Uterus (tissue), 3 donors: ENCODE measurements at regions not wholly inside any gene's neighbourhood (a gene's known extent, or its start where the extent isn't known, plus 50 kb on each side); places are given as distances from the start of the nearest gene placed in this dataset.

Experiments used
- DNase-seq, 2 donors: peaks; one replicate each; pipeline ENCODE4 v3.0.0-alpha.2; 2019 to 2020
- H3K27ac ChIP-seq, 2 donors: fragments of 200-600 bp; sonication (generic); 1 replicate in 1 of 2; 2 replicates in 1 of 2; pipeline ENCODE4 v1.5.1; 2016 to 2018
- H3K27me3 ChIP-seq, 2 donors: fragments of 200-600 bp; sonication (generic); one replicate each; pipeline ENCODE4 v1.5.1; 2018 to 2019; ENCODE audit warnings: control low read depth in 1 of 2
- H3K36me3 ChIP-seq, 2 donors: fragments of 200-600 bp; sonication (generic); one replicate each; pipeline ENCODE4 v1.5.1; 2019; ENCODE audit warnings: control low read depth in 1 of 2
- H3K4me1 ChIP-seq, 2 donors: fragments of 200-600 bp; sonication (generic); one replicate each; pipeline ENCODE4 v1.5.1; 2018 to 2019; ENCODE audit warnings: control low read depth in 1 of 2
- H3K4me3 ChIP-seq, 2 donors: fragments of 200-600 bp; sonication (generic); 1 replicate in 1 of 2; 2 replicates in 1 of 2; pipeline ENCODE4 v1.5.1; 2018 to 2019; ENCODE audit warnings: mild to moderate bottlenecking in 1 of 2
- H3K9me3 ChIP-seq, 2 donors: fragments of 200-600 bp; sonication (generic); one replicate each; pipeline ENCODE4 v1.5.1; 2019; ENCODE audit warnings: control low read depth in 1 of 2
- POLR2A ChIP-seq, 2 donors: fragments of 450-650 bp; IDR thresholded peaks; one replicate each; pipeline ENCODE4 v1.6.1; 2016; ENCODE audit warnings: antibody characterized with exemption in 2 of 2, mild to moderate bottlenecking in 1 of 2, moderate library complexity in 1 of 2
- intact Hi-C: fragments of 100-400 bp; cut with DNase I; formaldehyde crosslinking; loops from one replicate; pipeline ENCODE4 v1.15.1; 2023; ENCODE audit warnings: low total_unique reads
- TF ChIP-seq, protein P1 (sequence below), 4 experiments: fragments of 200-600 bp in 2 of 4; fragments of 450-650 bp in 2 of 4; sonication (generic) in 2 of 4; IDR thresholded peaks; one replicate each; pipeline ENCODE4 v1.5.1; 2016 to 2019; ENCODE audit warnings: antibody characterized with exemption in 4 of 4, mild to moderate bottlenecking in 2 of 4, moderate library complexity in 1 of 4
- donor health status: DM: yes; HTN: yes; CAD: no.

DNA sequence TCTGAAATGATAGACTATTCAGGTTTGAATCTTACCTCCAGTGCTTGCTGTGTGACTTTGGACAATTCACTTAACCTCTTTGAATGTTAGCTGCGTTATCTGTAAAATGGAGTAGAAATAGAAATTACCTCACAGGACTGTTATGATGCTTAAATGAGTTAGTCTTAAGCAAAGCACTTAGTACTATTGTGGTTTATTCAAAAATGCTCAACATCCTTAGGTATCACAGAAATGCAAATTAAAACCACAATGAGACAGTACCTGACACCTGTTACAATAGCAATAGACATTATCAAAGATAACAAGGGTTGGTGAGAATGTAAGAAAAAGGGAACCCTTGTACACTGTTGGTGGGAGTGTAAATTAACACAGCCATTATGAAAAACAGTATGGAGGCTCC is 77.6 kb upstream of the FREM1 start:
- Histone ChIP-seq H3K27me3 (no peaks in the 10 kb centered on the region), H3K4me1 (no peaks in the 10 kb centered on the region), H3K36me3 (no peaks in the 10 kb centered on the region), H3K27ac (no peak overlapping the region), H3K4me3 (no peak overlapping the region), H3K9me3 (no peaks in the 10 kb centered on the region)
- no peak for DNase-seq
- intact Hi-C loops: no loop called here
- no peak for TF ChIP-seq POLR2A (IDR thresholded peaks at IDR 0.05)
- TF ChIP-seq, protein P1, sequence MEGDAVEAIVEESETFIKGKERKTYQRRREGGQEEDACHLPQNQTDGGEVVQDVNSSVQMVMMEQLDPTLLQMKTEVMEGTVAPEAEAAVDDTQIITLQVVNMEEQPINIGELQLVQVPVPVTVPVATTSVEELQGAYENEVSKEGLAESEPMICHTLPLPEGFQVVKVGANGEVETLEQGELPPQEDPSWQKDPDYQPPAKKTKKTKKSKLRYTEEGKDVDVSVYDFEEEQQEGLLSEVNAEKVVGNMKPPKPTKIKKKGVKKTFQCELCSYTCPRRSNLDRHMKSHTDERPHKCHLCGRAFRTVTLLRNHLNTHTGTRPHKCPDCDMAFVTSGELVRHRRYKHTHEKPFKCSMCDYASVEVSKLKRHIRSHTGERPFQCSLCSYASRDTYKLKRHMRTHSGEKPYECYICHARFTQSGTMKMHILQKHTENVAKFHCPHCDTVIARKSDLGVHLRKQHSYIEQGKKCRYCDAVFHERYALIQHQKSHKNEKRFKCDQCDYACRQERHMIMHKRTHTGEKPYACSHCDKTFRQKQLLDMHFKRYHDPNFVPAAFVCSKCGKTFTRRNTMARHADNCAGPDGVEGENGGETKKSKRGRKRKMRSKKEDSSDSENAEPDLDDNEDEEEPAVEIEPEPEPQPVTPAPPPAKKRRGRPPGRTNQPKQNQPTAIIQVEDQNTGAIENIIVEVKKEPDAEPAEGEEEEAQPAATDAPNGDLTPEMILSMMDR (IDR thresholded peaks at IDR 0.05): no peak

DNA sequence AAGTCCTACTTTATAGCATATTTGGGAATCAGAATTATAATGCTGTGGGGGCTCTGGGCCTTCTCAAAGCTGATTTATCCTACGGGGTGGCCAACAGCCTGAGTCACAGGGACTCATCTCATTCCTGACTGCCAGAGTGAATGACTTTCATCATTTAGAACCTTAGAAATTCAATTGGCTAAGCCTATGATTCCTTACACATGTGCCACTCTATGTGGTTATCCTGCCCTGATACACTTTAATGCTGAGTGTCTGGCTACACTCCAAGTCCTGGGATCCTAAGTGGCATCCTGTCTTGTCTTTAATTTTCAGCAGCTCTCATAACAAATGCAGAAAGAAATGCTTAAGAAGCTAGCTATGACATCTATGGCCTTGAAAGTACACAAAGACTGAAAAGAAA is 75.2 kb upstream of the FREM1 start:
- Histone ChIP-seq H3K27ac (no peak overlapping the region), H3K9me3 (no peaks in the 10 kb centered on the region), H3K4me1 (no peaks in the 10 kb centered on the region), H3K27me3 (no peaks in the 10 kb centered on the region), H3K36me3 (no peaks in the 10 kb centered on the region), H3K4me3 (no peak overlapping the region)
- no peak for DNase-seq
- TF ChIP-seq POLR2A (IDR thresholded peaks at IDR 0.05): no peak
- TF ChIP-seq, protein P1 (IDR thresholded peaks at IDR 0.05): no peak
- intact Hi-C loops: no loop called here

DNA sequence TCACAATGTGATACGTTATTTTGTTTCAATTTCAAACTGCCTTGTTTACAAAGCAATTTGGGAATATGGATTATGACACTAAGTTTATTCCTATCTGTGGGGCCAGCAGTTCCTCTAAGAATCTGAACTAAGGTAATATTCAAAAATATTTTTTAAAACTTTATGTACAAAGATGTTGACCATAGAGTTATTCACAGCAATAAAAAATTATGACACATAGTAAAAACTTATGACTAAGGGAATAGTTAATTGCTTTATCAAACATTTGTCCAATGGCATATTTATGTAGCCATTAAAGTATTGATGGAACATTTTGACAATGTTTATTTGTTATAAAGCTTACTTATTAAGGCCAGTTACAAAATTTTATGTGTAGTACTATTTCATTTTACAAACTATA is 73.4 kb upstream of the FREM1 start:
- DNase-seq: no peak
- Histone ChIP-seq H3K9me3 (no peaks in the 10 kb centered on the region), H3K4me3 (no peak overlapping the region), H3K36me3 (no peaks in the 10 kb centered on the region), H3K27ac (no peak overlapping the region), H3K27me3 (no peaks in the 10 kb centered on the region), H3K4me1 (no peaks in the 10 kb centered on the region)
- intact Hi-C loops: no loop called here
- TF ChIP-seq, protein P1 (IDR thresholded peaks at IDR 0.05): no peak

DNA sequence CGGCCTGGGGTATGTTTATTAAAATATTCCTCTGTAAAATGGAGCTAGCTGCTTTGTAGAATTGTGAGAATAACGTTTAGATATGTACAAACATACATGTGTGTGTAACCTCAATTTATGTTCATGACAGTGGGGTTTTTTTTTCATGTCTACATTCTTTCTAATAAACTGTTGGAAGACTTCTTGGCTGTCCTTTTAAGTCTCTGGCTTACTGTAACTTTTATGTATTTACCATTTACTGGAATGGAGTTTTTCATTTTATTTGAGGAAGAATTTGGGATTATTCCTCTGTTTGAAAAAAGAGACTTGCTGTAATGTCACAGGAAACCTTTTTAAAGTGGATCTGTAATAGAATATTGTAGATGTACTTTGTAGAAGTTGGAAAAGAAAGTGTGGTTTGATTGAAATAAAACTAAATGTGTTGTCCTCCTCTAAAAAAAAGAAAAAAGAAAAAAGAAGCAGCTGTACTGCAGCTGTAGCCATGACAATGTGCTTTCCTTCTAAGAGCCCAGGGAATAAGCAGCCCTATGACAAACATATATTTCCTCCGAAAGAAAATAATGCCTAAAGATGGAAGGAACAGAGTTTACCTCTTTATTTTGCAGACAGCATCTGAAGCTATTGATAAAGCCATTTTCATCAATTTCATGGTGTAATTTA is 71.2 kb upstream of the FREM1 start:
- Histone ChIP-seq H3K27me3 (no peaks in the 10 kb centered on the region), H3K27ac (no peak overlapping the region), H3K9me3 (no peaks in the 10 kb centered on the region), H3K4me3 (no peak overlapping the region), H3K4me1 (no peaks in the 10 kb centered on the region), H3K36me3 (no peaks in the 10 kb centered on the region)
- intact Hi-C loops: no loop called here
- TF ChIP-seq, protein P1 (IDR thresholded peaks at IDR 0.05): no peak
- no peak for TF ChIP-seq POLR2A (IDR thresholded peaks at IDR 0.05)
- DNase-seq: no peak

GRCh38 chr9:14978022-14979000 is 68.1 kb upstream of the FREM1 start:
- H3K9me3 ChIP-seq: no peaks in the 10 kb centered on the region
- intact Hi-C loops: no loop called here
- H3K27me3 ChIP-seq: no peaks in the 10 kb centered on the region
- H3K4me3 ChIP-seq: no peak overlapping the region
- H3K4me1 ChIP-seq: no peaks in the 10 kb centered on the region
- TF ChIP-seq, protein P1 (IDR thresholded peaks at IDR 0.05): no peak
- no peak for TF ChIP-seq POLR2A (IDR thresholded peaks at IDR 0.05)
- no peak overlapping the region for H3K27ac ChIP-seq
- H3K36me3 ChIP-seq: no peaks in the 10 kb centered on the region
- DNase-seq: no peak
